AG09319 (cell line): ENCODE measurements at regions not wholly inside any gene's neighbourhood (a gene's known extent, or its start where the extent isn't known, plus 50 kb on each side); places are given as distances from the start of the nearest gene placed in this dataset.
A peak's percentile ranks its signal among the peaks of the same experiment; 100 is the strongest.
"Not testable (repeated sequence)": the region's sequence is repeated elsewhere in the genome, so short reads cannot be mapped to it uniquely, and the experiment has no call there.

Experiments
- DNase-seq: peaks from one replicate; pipeline ENCODE4 v3.0.0-alpha.2; 2010; ENCODE audit warnings: low read depth; ENCODE audit errors: extremely low read depth
- CTCF ChIP-seq: IDR thresholded peaks from 2 replicates; pipeline ENCODE4 v1.5.1; 2011; ENCODE audit warnings: low read depth, mild to moderate bottlenecking, inconsistent platforms, low read length, moderate library complexity

GRCh38 chr9:92223758-92224157, 69.7 kb downstream of the IARS1 start:
- no peak for DNase-seq
- TF ChIP-seq CTCF = no peak

GRCh38 chr9:92208693-92209524, 84.6 kb downstream of the IARS1 start:
- DNase-seq = no peak
- no peak for TF ChIP-seq CTCF

- TF ChIP-seq CTCF = no peak
- no peak for DNase-seq
Observed at GRCh38 chr9:92206488-92206887, 87.0 kb downstream of the IARS1 start.

GRCh38 chr9:92203887-92204286, 88.7 kb upstream of the SPTLC1 start:
- not testable (repeated sequence) for DNase-seq

GRCh38 chr9:92198237-92198636, 83.0 kb upstream of the SPTLC1 start:
- not testable (repeated sequence) for DNase-seq

GRCh38 chr9:92196909-92197308, 81.7 kb upstream of the SPTLC1 start:
- peak; percentile 8 for DNase-seq
- TF ChIP-seq CTCF = no peak

GRCh38 chr9:92196400-92196799, 81.2 kb upstream of the SPTLC1 start:
- no peak for TF ChIP-seq CTCF
- no peak for DNase-seq

GRCh38 chr9:92191801-92192200, 76.6 kb upstream of the SPTLC1 start:
- TF ChIP-seq CTCF = no peak
- peak; percentile 42 for DNase-seq
